H1 (cell line): ENCODE measurements at regions not wholly inside any gene's neighbourhood (a gene's known extent, or its start where the extent isn't known, plus 50 kb on each side); places are given as distances from the start of the nearest gene placed in this dataset.

Experiments used
- CTCF ChIA-PET: fragments of 300-600 bp; sonication (Branson Sonifier 250); formaldehyde crosslinking; loops from one replicate; lab custom pipeline; 2021; ENCODE audit not compliant: partially characterized antibody; lab: Charles Lee
- POLR2A ChIA-PET: fragments of 300-600 bp; sonication (Branson Sonifier 250); formaldehyde crosslinking; loops from one replicate; lab custom pipeline; 2021; ENCODE audit warnings: inconsistent platforms; ENCODE audit not compliant: partially characterized antibody; lab: Charles Lee
- DNase-seq, 2 experiments: peaks; one replicate each; pipeline versions ENCODE4 v3.0.0 to v3.0.0-alpha.2; 2010 to 2022; ENCODE audit warnings: low spot score in 2 of 2, low read depth in 1 of 2, mixed read lengths in 1 of 2
- FAIRE-seq: peaks from 2 replicates; lab custom pipeline; 2011; peaks lifted over from hg19 to GRCh38; lab: Jason Lieb, UNC
- H2AFZ ChIP-seq: 2 replicates; pipeline ENCODE4 v1.8.1; 2012; ENCODE audit warnings: low read length, inconsistent platforms
- H2AK5ac ChIP-seq: 2 replicates; pipeline ENCODE4 v1.6.1; 2013; ENCODE audit warnings: low read depth, low read length
- H2BK120ac ChIP-seq: replicated peaks from 2 replicates; pipeline ENCODE3; 2013; ENCODE audit warnings: low read depth, low read length, inconsistent platforms
- H2BK12ac ChIP-seq: 2 replicates; pipeline ENCODE4 v1.6.1; 2013; ENCODE audit warnings: low read depth, low read length
- H2BK15ac ChIP-seq: 2 replicates; pipeline ENCODE4 v1.6.1; 2013; ENCODE audit warnings: low read length
- H2BK20ac ChIP-seq: 2 replicates; pipeline ENCODE4 v1.6.1; 2013; ENCODE audit warnings: low read length
- H2BK5ac ChIP-seq: 2 replicates; pipeline ENCODE4 v1.6.1; 2013; ENCODE audit warnings: low read depth, low read length
- H3K14ac ChIP-seq: 2 replicates; pipeline ENCODE4 v1.6.1; 2013; ENCODE audit warnings: inconsistent platforms; ENCODE audit not compliant: insufficient read length
- H3K18ac ChIP-seq: 2 replicates; pipeline ENCODE4 v1.6.1; 2013; ENCODE audit warnings: low read length; ENCODE audit errors: extremely low read depth
- H3K23ac ChIP-seq: 2 replicates; pipeline ENCODE4 v1.6.1; 2013; ENCODE audit warnings: inconsistent platforms; ENCODE audit not compliant: insufficient read length
- H3K23me2 ChIP-seq: 2 replicates; pipeline ENCODE4 v1.6.1; 2013; ENCODE audit warnings: low read depth, low read length
- H3K27ac ChIP-seq: 2 replicates; pipeline ENCODE4 v1.6.1; 2011; ENCODE audit warnings: low read depth, low read length, inconsistent platforms
- H3K27me3 ChIP-seq, 4 experiments: replicated peaks in 1 of 4; 1 replicate in 1 of 4; 2 replicates in 3 of 4; pipeline versions ENCODE4 v1.6.1 to v1.8.1; 2011 to 2013; ENCODE audit warnings: low read length in 3 of 4, mild to moderate bottlenecking in 3 of 4, inconsistent platforms in 2 of 4, mixed read lengths in 2 of 4, moderate library complexity in 1 of 4; ENCODE audit not compliant: control insufficient read depth in 3 of 4, insufficient read depth in 3 of 4; ENCODE audit errors: extremely low read depth in 1 of 4
- H3K36me3 ChIP-seq, 4 experiments: 2 replicates each; pipeline versions ENCODE4 v1.6.1 to v1.8.1; 2011 to 2013; ENCODE audit warnings: mild to moderate bottlenecking in 4 of 4, low read length in 3 of 4, moderate library complexity in 2 of 4, control low read depth in 1 of 4, inconsistent platforms in 1 of 4; ENCODE audit not compliant: insufficient read depth in 4 of 4, control insufficient read depth in 2 of 4
- H3K4ac ChIP-seq: replicated peaks from 2 replicates; pipeline ENCODE3; 2013; ENCODE audit warnings: low read length, low read depth, mixed read lengths, inconsistent platforms; ENCODE audit not compliant: insufficient read length
- H3K4me1 ChIP-seq, 4 experiments: replicated peaks in 1 of 4; 1 replicate in 1 of 4; 2 replicates in 3 of 4; pipeline versions ENCODE4 v1.6.1 to v1.8.1; 2011 to 2013; ENCODE audit warnings: low read length in 3 of 4, inconsistent platforms in 2 of 4, mixed read lengths in 1 of 4; ENCODE audit not compliant: insufficient read depth in 4 of 4, control insufficient read depth in 3 of 4
- H3K4me2 ChIP-seq, 2 experiments: 2 replicates each; pipeline versions ENCODE4 v1.6.1 to v1.8.1; 2011 to 2013; ENCODE audit warnings: low read depth in 2 of 2, low read length in 2 of 2, control low read depth in 1 of 2, inconsistent platforms in 1 of 2, mild to moderate bottlenecking in 1 of 2; ENCODE audit not compliant: insufficient read depth in 1 of 2
- H3K4me3 ChIP-seq, 4 experiments: fragments of 200-600, 300-600 bp in 1 of 4; sonication (generic), shearing (Covaris generic), sonication (Bioruptor Twin) in 1 of 4; 2 replicates each; pipeline versions ENCODE4 v1.5.1 to v1.8.1; 2011 to 2016; ENCODE audit warnings: low read length in 4 of 4, low read depth in 3 of 4, control low read depth in 2 of 4, inconsistent platforms in 2 of 4, mild to moderate bottlenecking in 2 of 4, mixed read lengths in 1 of 4, moderate library complexity in 1 of 4; ENCODE audit not compliant: insufficient read depth in 2 of 4; ENCODE audit errors: extremely low read depth in 1 of 4
- H3K56ac ChIP-seq: replicated peaks from 2 replicates; pipeline ENCODE3; 2013; ENCODE audit warnings: low read depth, mild to moderate bottlenecking, mixed read lengths, low read length, inconsistent platforms; ENCODE audit not compliant: insufficient read length
- H3K79me1 ChIP-seq: 2 replicates; pipeline ENCODE4 v1.6.1; 2013; ENCODE audit warnings: low read depth, low read length, control low read depth
- H3K79me2 ChIP-seq, 2 experiments: 2 replicates each; pipeline versions ENCODE4 v1.6.1 to v1.8.1; 2012 to 2013; ENCODE audit warnings: low read length in 2 of 2, mild to moderate bottlenecking in 2 of 2, inconsistent platforms in 1 of 2; ENCODE audit not compliant: insufficient read depth in 2 of 2, control insufficient read depth in 1 of 2
- H3K9ac ChIP-seq, 4 experiments: replicated peaks in 1 of 4; 1 replicate in 1 of 4; 2 replicates in 3 of 4; pipeline versions ENCODE4 v1.6.1 to v1.8.1; 2011 to 2013; ENCODE audit warnings: low read depth in 3 of 4, low read length in 3 of 4, control low read depth in 2 of 4, mild to moderate bottlenecking in 2 of 4, moderate library complexity in 2 of 4, inconsistent platforms in 1 of 4; ENCODE audit errors: extremely low read depth in 1 of 4
- H3K9me3 ChIP-seq, 2 experiments: 2 replicates each; pipeline versions ENCODE4 v1.6.1 to v1.8.1; 2012 to 2013; ENCODE audit warnings: mild to moderate bottlenecking in 2 of 2, moderate library complexity in 2 of 2, control low read depth in 1 of 2, inconsistent platforms in 1 of 2, low read depth in 1 of 2, low read length in 1 of 2, mixed read lengths in 1 of 2; ENCODE audit not compliant: insufficient read depth in 2 of 2
- H4K20me1 ChIP-seq, 2 experiments: replicated peaks in 1 of 2; 2 replicates each; pipeline versions ENCODE3 to v1.8.1; 2011 to 2013; ENCODE audit warnings: inconsistent platforms in 2 of 2, low read length in 2 of 2, mild to moderate bottlenecking in 1 of 2; ENCODE audit not compliant: insufficient read depth in 2 of 2, control insufficient read depth in 1 of 2
- H4K5ac ChIP-seq: 2 replicates; pipeline ENCODE4 v1.6.1; 2013; ENCODE audit warnings: low read length, low read depth, mixed read lengths, inconsistent platforms; ENCODE audit not compliant: insufficient read length
- H4K8ac ChIP-seq: 2 replicates; pipeline ENCODE4 v1.8.0; 2013; ENCODE audit warnings: mild to moderate bottlenecking, moderate library complexity, low read length, inconsistent platforms; ENCODE audit not compliant: insufficient read depth; ENCODE audit errors: extremely low read depth
- H4K91ac ChIP-seq: replicated peaks from 2 replicates; pipeline ENCODE3; 2013; ENCODE audit warnings: low read length, mixed read lengths, inconsistent platforms; ENCODE audit not compliant: insufficient read length
- BCL11A ChIP-seq, 2 experiments: IDR thresholded peaks; one replicate each; pipeline ENCODE4 v1.6.1; 2011; ENCODE audit warnings: low read depth in 2 of 2, low read length in 2 of 2, mild to moderate bottlenecking in 2 of 2
- CEBPB ChIP-seq: IDR thresholded peaks from 2 replicates; pipeline ENCODE4 v1.6.1; 2012; ENCODE audit warnings: low read depth, low read length
- CTBP2 ChIP-seq: IDR thresholded peaks from 2 replicates; pipeline ENCODE4 v1.7.0; 2011; ENCODE audit warnings: borderline replicate concordance, mild to moderate bottlenecking, moderate library complexity, mixed read lengths, low read length; ENCODE audit not compliant: insufficient read depth, insufficient read length
- E2F6 ChIP-seq: IDR thresholded peaks from 2 replicates; pipeline ENCODE4 v1.6.1; 2012; ENCODE audit warnings: inconsistent platforms
- FOSL1 ChIP-seq: IDR thresholded peaks from 2 replicates; pipeline ENCODE4 v1.6.1; 2011; ENCODE audit warnings: mild to moderate bottlenecking, low read depth, low read length, moderate library complexity; ENCODE audit not compliant: insufficient read depth
- JUN ChIP-seq: IDR thresholded peaks from 2 replicates; pipeline ENCODE4 v1.6.1; 2011; ENCODE audit warnings: low read depth, mild to moderate bottlenecking, improper control_type of control experiment, low read length
- JUND ChIP-seq: IDR thresholded peaks from 2 replicates; pipeline ENCODE4 v1.6.1; 2011; ENCODE audit warnings: mild to moderate bottlenecking, improper control_type of control experiment, low read length
- NRF1 ChIP-seq: IDR thresholded peaks from 2 replicates; pipeline ENCODE4 v1.6.1; 2011; ENCODE audit warnings: mild to moderate bottlenecking, low read depth, low read length, improper control_type of control experiment
- RBBP5 ChIP-seq: IDR thresholded peaks from 2 replicates; pipeline ENCODE4 v1.7.1; 2012; ENCODE audit warnings: low read depth, mild to moderate bottlenecking, inconsistent platforms, low read length, moderate library complexity, borderline replicate concordance
- SIN3A ChIP-seq, 2 experiments: IDR thresholded peaks in 1 of 2; conservative IDR thresholded peaks in 1 of 2; 2 replicates each; pipeline ENCODE4 v1.6.1; 2011 to 2012; ENCODE audit warnings: low read length in 2 of 2, improper control_type of control experiment in 1 of 2, low read depth in 1 of 2, mild to moderate bottlenecking in 1 of 2
- SIRT6 ChIP-seq: IDR thresholded peaks from one replicate; pipeline ENCODE4 v1.7.1; 2012; ENCODE audit warnings: low read length, inconsistent platforms
- TAF7 ChIP-seq: optimal IDR thresholded peaks from 2 replicates; pipeline ENCODE3; 2011; ENCODE audit warnings: low read depth, mild to moderate bottlenecking, inconsistent platforms, low read length, moderate library complexity, borderline replicate concordance
- TCF12 ChIP-seq: IDR thresholded peaks from 2 replicates; pipeline ENCODE4 v1.6.1; 2011; ENCODE audit warnings: low read depth, mild to moderate bottlenecking, low read length
- TEAD4 ChIP-seq: IDR thresholded peaks from 2 replicates; pipeline ENCODE4 v1.6.1; 2012; ENCODE audit warnings: low read depth, low read length, inconsistent platforms, mixed read lengths

GRCh38 chr1:63115527-63115926 is 206.8 kb upstream of the FOXD3 start (continued):
- no peak for TF ChIP-seq FOSL1
- TF ChIP-seq TCF12, result no peak

DNA sequence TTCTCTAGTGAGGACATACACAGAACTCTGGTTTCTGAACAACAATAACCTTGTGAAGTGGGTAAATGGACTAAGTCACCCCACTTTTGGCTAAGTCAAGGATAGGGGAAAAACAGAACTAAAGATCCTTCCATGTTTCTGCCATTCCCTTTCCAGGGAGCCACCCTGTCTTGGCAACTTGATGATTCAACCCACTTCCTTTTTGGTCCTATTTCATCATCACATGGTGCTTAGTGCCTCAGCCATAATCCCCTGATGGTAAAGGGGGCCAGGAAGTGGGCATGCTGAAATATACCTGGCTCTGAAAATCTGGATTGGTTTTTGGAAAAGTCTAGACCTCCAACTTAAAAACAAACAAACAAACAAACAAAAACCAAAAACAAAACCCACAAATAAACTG is 206.4 kb upstream of the FOXD3 start:
- Histone ChIP-seq H3K18ac (no peak overlapping the region), H3K79me1 (no peaks in the 10 kb centered on the region), H3K36me3 (no peaks in the 10 kb centered on the region), H2AK5ac (no peak overlapping the region), H4K8ac (no peak overlapping the region), H2BK12ac (no peak overlapping the region), H3K4me2 (no peak overlapping the region), H3K23me2 (no peaks in the 10 kb centered on the region), H2BK120ac (no peak overlapping the region), H3K23ac (no peak overlapping the region), H3K9ac (no peak overlapping the region), H2BK20ac (no peak overlapping the region), H4K5ac (no peak overlapping the region), H2BK15ac (no peak overlapping the region), H3K79me2 (no peaks in the 10 kb centered on the region), H3K4me1 (peaks cover 0 to 2% (median 0%) of the 10 kb centered on the region in 4 experiments; a peak in 2 of 7 replicates), H3K56ac (no peak overlapping the region), H3K9me3 (no peaks in the 10 kb centered on the region), H4K20me1 (no peaks in the 10 kb centered on the region), H3K27me3 (no peaks in the 10 kb centered on the region), H2BK5ac (no peak overlapping the region), H3K27ac (no peak overlapping the region), H3K14ac (no peak overlapping the region), H4K91ac (no peak overlapping the region), H3K4ac (no peak overlapping the region), H2AFZ (no peak overlapping the region), H3K4me3 (no peak overlapping the region)
- CTCF ChIA-PET, result interaction anchor here (1.1 kb wide), 1 partner anchor 274 kb away, joined by 3 read pairs; no protein-coding TSS in a partner anchor
- POLR2A ChIA-PET, result no interaction called here
- FAIRE-seq, result no peak
- no peak for DNase-seq
- TF ChIP-seq JUN (no peak), TEAD4 (no peak), JUND (no peak), E2F6 (no peak), SIN3A (conservative IDR thresholded peaks at IDR 0.05 in 1 of 2, IDR thresholded peaks at IDR 0.05 in 1 of 2; ENCODE audit: low read depth in 1 of 2, low read length in 2 of 2) (no peak), CEBPB (no peak), CTBP2 (no peak), BCL11A (IDR thresholded peaks at IDR 0.05; ENCODE audit: low read depth in 2 of 2, low read length in 2 of 2) (no peak), SIRT6 (no peak), NRF1 (no peak), TAF7 (no peak), RBBP5 (no peak)
